OCI-LY3 (cell line): ENCODE measurements at regions not wholly inside any gene's neighbourhood (a gene's known extent, or its start where the extent isn't known, plus 50 kb on each side); places are given as distances from the start of the nearest gene placed in this dataset.
"Not testable (repeated sequence)": the region's sequence is repeated elsewhere in the genome, so short reads cannot be mapped to it uniquely, and the experiment has no call there.

Experiments used
- EZH2phosphoT487 ChIP-seq: fragments of 200-600 bp; shearing (Covaris generic); IDR thresholded peaks from 2 replicates; pipeline ENCODE4 v1.6.1; 2018; ENCODE audit warnings: antibody characterized with exemption, mixed run types, low read depth
- TF ChIP-seq, protein P1 (sequence below): fragments of 200-600, 300-600 bp; sonication (generic); IDR thresholded peaks from 2 replicates; pipeline ENCODE4 v1.5.1; 2014; ENCODE audit warnings: antibody characterized with exemption, low read length, low read depth

GRCh38 chr17:45558821-45559220, 68.3 kb upstream of the PLEKHM1 start:
- TF ChIP-seq, protein P1, sequence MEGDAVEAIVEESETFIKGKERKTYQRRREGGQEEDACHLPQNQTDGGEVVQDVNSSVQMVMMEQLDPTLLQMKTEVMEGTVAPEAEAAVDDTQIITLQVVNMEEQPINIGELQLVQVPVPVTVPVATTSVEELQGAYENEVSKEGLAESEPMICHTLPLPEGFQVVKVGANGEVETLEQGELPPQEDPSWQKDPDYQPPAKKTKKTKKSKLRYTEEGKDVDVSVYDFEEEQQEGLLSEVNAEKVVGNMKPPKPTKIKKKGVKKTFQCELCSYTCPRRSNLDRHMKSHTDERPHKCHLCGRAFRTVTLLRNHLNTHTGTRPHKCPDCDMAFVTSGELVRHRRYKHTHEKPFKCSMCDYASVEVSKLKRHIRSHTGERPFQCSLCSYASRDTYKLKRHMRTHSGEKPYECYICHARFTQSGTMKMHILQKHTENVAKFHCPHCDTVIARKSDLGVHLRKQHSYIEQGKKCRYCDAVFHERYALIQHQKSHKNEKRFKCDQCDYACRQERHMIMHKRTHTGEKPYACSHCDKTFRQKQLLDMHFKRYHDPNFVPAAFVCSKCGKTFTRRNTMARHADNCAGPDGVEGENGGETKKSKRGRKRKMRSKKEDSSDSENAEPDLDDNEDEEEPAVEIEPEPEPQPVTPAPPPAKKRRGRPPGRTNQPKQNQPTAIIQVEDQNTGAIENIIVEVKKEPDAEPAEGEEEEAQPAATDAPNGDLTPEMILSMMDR = not testable (repeated sequence)
- TF ChIP-seq EZH2phosphoT487 = not testable (repeated sequence)
